ENCODE measurements at regions not wholly inside any gene's neighbourhood (a gene's known extent, or its start where the extent isn't known, plus 50 kb on each side); places are given as distances from the start of the nearest gene placed in this dataset.

GRCh38 chr3:152200476-152201420 is 68.0 kb upstream of the MBNL1 start:
- TF ChIP-seq CTCF (IDR thresholded peaks at IDR 0.05) = no peak
- TF ChIP-seq POLR2A (IDR thresholded peaks at IDR 0.05) = no peak
- no peak for TF ChIP-seq EP300 (IDR thresholded peaks at IDR 0.05)

All from gastroesophageal sphincter (tissue), 3 donors.